GM12892 (cell line): ENCODE measurements at regions not wholly inside any gene's neighbourhood (a gene's known extent, or its start where the extent isn't known, plus 50 kb on each side); places are given as distances from the start of the nearest gene placed in this dataset.
"Not testable (repeated sequence)": the region's sequence is repeated elsewhere in the genome, so short reads cannot be mapped to it uniquely, and the experiment has no call there.

ENCODE experiments used
- POLR2A ChIP-seq: IDR thresholded peaks from 2 replicates; pipeline ENCODE4 v1.6.1; 2011; ENCODE audit warnings: low read depth, low read length, control low read depth
- POLR2AphosphoS5 ChIP-seq: IDR thresholded peaks from 2 replicates; pipeline ENCODE4 v1.6.1; 2011; ENCODE audit warnings: low read depth, low read length, control low read depth

DNA sequence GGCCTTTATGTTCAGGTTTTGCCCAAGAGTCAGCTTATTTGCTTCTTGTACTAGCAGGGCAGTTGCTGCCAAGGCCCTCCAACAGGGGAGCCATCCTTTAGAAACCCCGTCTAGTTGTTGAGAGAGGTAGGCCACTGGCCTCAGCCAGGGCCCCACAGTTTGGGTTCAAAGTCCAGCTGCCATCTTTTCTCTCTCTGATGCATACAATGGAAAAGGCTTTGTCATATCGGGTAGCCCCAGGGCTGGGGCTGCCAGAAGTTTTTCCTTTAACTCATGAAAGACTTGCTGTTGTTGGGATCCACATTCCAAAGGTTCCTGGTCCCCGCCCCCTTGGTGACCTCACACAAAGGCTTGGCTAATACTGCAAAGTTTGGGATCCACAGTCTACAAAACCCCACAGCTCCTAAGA lies 53.7 kb upstream of the ALDH3B2 start:
- TF ChIP-seq POLR2AphosphoS5, POLR2A: not testable (repeated sequence)
